Fibroblast of villous mesenchyme (primary cell): ENCODE measurements at regions not wholly inside any gene's neighbourhood (a gene's known extent, or its start where the extent isn't known, plus 50 kb on each side); places are given as distances from the start of the nearest gene placed in this dataset.
"Not testable (repeated sequence)": the region's sequence is repeated elsewhere in the genome, so short reads cannot be mapped to it uniquely, and the experiment has no call there.

ENCODE experiments used
- DNase-seq: peaks from one replicate; pipeline ENCODE4 v3.0.0-alpha.2; 2010; ENCODE audit warnings: low read depth
- H3K4me3 ChIP-seq: 2 replicates; pipeline ENCODE4 v1.5.1; 2011; ENCODE audit warnings: low read depth, mild to moderate bottlenecking, low read length
- CTCF ChIP-seq: IDR thresholded peaks from 2 replicates; pipeline ENCODE4 v1.5.1; 2012; ENCODE audit warnings: low read depth, mild to moderate bottlenecking, low read length; ENCODE audit not compliant: insufficient read depth

GRCh38 chr10:129210876-129211275 lies 256.2 kb upstream of the MGMT start:
- no peak for DNase-seq
- TF ChIP-seq CTCF, result no peak
- no peak overlapping the region for H3K4me3 ChIP-seq

- DNase-seq, result no peak
- no peak overlapping the region for H3K4me3 ChIP-seq
- TF ChIP-seq CTCF, result no peak
These were observed 253.8 kb upstream of the MGMT start for GRCh38 chr10:129213256-129213655.

- not testable (repeated sequence) for H3K4me3 ChIP-seq, DNase-seq
These were observed 253.0 kb upstream of the MGMT start for GRCh38 chr10:129213996-129214395.

GRCh38 chr10:129219364-129219763 lies 247.7 kb upstream of the MGMT start:
- DNase-seq, result no peak
- no peak overlapping the region for H3K4me3 ChIP-seq
- no peak for TF ChIP-seq CTCF

- no peak for TF ChIP-seq CTCF
These were observed 244.6 kb upstream of the MGMT start for GRCh38 chr10:129222436-129222835.

GRCh38 chr10:129223363-129223762 lies 243.7 kb upstream of the MGMT start:
- H3K4me3 ChIP-seq, result no peak overlapping the region
- TF ChIP-seq CTCF, result no peak
- no peak for DNase-seq

More at GRCh38 chr10:129222436-129222835, 244.6 kb upstream of the MGMT start:
- DNase-seq, result peak; percentile 23
- no peak overlapping the region for H3K4me3 ChIP-seq

GRCh38 chr10:129224065-129224464 lies 243.0 kb upstream of the MGMT start:
- H3K4me3 ChIP-seq, result no peak overlapping the region
- no peak for TF ChIP-seq CTCF
- no peak for DNase-seq
